HG03354 (cell line): ENCODE measurements at regions not wholly inside any gene's neighbourhood (a gene's known extent, or its start where the extent isn't known, plus 50 kb on each side); places are given as distances from the start of the nearest gene placed in this dataset.

Experiments used
- ATAC-seq: cut with Tn5 transposase; IDR thresholded peaks from one replicate; pipeline ENCODE4 v1.9.1; 2021; ENCODE audit warnings: mild to moderate bottlenecking; ENCODE audit not compliant: unreplicated experiment, poor library complexity, severe bottlenecking

- no peak for ATAC-seq
Measured at GRCh38 chr3:146814601-146815315, 209.6 kb upstream of the PLSCR5 start.

- ATAC-seq, result no peak
Measured at GRCh38 chr3:146813496-146813895, 208.3 kb upstream of the PLSCR5 start.

- no peak for ATAC-seq
Measured at GRCh38 chr3:146803745-146804144, 198.6 kb upstream of the PLSCR5 start.

- ATAC-seq, result no peak
Measured at GRCh38 chr3:146801492-146801891, 196.3 kb upstream of the PLSCR5 start.

DNA sequence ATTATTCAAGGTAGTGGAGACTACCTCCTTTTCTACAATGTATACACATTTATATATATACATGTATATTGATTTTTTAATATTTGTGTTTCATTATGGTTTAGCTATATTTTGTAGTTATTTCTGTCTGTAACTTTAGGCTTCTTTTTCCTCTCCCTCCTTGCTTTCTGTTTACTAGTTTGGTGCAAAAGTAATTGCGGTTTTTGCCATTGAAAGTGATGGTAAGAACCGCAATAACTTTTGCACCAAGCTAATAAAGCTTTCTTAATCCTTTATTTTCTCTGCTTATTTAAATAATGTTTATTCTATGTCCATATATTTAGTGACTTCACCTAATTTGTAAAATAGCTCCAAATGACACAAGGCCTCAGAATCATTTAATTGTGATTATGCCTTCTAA lies 195.3 kb upstream of the PLSCR5 start:
- ATAC-seq, result no peak

DNA sequence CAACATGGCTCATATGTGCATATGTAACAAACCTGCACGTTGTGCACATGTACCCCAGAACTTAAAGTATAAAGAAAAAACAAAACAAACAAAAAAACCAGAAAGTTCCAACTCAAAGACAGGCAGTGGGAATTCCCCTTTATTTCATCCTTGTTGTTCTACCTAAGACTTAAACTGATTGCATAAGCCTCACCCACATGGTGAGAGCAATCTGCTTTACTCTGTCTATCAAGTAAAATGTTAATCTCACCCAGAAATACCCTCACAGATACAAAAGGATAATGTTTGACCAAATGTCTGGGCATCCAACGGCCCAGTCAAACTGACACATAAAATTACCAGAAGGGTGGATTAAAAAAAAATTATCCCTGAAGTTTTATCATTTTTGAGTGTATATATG lies 190.9 kb upstream of the PLSCR5 start:
- ATAC-seq, result no peak

- no peak for ATAC-seq
Measured at GRCh38 chr3:146783446-146783845, 178.3 kb upstream of the PLSCR5 start.

DNA sequence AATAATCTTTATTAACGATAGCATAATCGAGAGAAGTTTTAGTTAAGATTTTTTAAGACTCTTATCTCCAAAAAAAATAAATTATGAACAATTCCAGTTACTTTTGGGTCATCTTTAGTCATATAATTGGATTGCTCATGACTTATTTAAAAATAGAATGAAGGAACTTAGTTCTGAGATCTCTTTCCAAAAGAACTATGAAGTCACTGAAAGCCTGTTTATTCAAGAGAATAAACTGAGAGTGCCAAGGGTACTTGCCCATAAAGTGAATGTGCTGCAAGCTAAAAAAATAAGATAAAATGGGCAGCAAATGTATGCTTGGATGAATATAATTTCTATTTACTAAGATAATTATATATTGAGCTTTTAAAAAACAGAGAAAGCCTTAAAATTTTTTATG lies 176.5 kb upstream of the PLSCR5 start:
- ATAC-seq, result no peak

DNA sequence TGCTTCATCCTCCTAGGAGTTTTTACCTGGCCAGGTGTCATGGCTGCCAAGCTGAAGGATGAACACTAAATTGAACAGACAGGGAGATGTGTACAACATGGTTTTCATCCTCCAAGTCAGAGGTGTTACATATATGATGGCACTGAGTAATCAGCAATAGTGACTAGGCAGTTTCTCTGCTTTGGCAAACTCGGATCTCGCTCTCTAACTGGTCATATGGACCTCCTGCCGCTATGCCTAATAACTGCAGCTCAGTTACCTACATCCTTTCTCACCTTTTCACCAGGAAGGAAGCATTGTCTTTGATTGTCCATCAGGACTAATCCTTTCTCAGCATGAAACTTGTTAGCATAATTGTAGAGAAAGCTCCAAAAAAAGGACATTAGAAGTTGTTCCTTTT lies 175.9 kb upstream of the PLSCR5 start:
- no peak for ATAC-seq

- no peak for ATAC-seq
Measured at GRCh38 chr3:146780251-146780650, 175.1 kb upstream of the PLSCR5 start.

DNA sequence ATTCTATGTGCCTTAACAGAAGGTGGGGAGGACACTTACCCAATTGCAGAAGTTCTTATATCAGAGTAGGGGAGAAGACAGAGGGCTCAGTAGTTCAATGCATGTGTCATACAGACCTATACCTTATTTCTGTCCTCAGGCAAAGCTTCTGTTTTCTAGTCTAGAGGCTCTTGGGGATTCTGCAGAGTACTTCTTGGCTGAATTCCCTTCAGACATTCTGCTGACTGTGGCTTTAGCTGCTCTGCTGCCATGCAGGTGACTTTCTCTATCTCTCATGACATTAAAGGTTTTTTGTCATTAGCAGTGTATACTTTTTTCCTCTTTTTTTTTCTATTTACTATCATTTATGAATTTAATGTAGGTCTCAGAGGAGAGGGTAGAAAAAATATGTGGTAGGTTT lies 172.8 kb upstream of the PLSCR5 start:
- ATAC-seq, result no peak

GRCh38 chr3:146772211-146772743 lies 167.1 kb upstream of the PLSCR5 start:
- ATAC-seq, result no peak

DNA sequence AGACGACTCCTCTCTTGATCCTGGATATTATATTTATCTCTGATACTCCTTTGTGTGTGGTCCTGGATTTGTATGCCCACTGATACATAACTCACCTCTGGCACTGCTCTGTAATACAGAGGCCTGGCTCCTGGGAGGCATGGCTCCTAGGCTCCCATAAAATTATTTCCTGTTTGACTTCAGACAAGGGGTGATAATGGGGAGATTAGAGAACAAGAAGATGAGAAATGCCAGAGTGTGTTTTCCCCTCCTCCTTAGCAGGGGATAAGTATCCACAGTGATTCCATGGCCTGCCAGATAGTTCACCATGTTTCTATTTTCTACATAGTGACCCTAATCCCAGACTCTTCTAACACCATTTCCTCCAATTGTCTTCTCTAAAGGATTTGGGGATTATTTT lies 165.7 kb upstream of the PLSCR5 start:
- no peak for ATAC-seq

DNA sequence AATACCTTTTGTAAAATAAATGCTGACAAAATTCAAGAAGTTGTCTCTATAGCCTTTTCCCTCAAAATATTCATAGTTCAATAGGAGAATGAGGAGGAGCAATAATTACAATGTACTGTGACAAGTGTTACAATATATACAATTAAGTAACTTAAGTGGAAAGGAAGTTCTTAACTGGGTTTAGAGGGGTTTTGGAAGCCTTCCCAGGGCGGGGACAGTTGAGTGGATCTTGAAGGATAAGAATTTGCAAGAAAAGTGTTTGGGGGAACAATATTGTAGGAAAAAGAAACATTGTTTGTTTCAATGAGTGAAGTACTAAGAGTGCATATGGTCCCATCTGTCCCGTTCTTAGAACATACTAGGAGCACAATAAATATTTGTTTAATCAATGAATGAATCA lies 165.2 kb upstream of the PLSCR5 start:
- ATAC-seq, result no peak

GRCh38 chr3:146757759-146758158 lies 152.6 kb upstream of the PLSCR5 start:
- no peak for ATAC-seq

- ATAC-seq, result no peak
Measured at GRCh38 chr3:146750196-146750595, 145.1 kb upstream of the PLSCR5 start.

- no peak for ATAC-seq
Measured at GRCh38 chr3:146747928-146748327, 142.8 kb upstream of the PLSCR5 start.

DNA sequence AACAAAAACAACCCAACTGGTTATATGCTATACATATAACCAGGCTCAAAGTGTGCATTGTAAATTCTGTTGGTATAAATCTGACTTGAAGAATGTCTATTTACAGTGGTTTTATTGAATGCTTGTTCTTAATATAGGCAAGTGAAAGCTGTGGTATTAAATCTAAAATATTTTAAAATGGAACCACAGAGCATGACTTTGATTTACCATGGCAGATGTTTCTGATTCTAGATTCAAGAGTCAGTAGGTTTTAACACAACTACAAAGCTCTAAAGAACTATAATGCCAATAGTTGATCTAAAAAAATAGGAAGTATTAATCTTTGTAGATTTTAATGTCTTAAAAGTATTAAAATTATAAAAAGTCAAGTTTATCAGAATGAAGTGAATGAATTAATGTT lies 141.9 kb upstream of the PLSCR5 start:
- ATAC-seq, result no peak

DNA sequence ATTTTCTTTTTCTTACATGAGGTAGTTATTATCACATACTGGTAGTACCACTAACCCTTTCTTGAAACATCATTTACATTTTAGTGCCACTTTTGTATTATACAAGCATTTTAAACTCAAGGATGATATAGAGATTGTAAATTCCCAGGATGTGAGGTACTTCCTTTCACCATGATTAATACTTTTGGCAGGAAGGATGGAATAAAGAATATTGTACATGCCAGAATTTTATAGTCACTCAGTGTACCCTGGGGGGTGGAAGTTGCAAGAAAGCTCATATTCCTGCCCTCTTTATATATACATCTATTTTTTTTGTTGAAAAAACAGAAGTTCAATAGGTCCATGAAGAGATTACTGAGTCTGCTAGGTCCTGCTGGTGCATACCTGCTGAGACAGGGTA lies 141.0 kb upstream of the PLSCR5 start:
- no peak for ATAC-seq

DNA sequence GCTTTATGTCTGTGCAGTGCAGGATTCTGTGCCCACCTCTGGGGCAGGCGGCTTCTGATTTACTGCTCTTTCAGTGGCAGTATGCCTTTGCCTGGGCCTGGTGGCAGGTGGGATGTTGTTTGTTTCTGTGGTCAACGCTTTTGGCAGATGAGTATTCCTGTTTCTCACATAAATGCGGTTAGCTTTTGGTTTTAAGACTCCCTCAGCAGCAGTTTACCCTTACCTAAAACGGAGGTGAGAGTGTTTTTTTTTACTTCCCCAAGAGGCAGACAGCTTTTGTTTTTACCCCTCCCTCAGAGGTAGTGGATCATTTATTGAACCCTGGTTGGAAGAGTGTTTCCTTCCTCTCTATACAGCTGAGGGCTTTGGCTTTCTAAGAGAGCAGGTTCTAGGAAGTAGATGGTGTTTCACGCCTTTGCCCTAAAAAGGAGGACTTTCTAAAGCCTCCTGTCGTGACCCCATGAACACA lies 134.1 kb upstream of the PLSCR5 start:
- no peak for ATAC-seq

GRCh38 chr3:146732325-146732724 lies 127.2 kb upstream of the PLSCR5 start:
- no peak for ATAC-seq

- no peak for ATAC-seq
Measured at GRCh38 chr3:146715170-146715569, 110.0 kb upstream of the PLSCR5 start.
